Thyroid gland (tissue), 4 donors: ENCODE measurements at regions not wholly inside any gene's neighbourhood (a gene's known extent, or its start where the extent isn't known, plus 50 kb on each side); places are given as distances from the start of the nearest gene placed in this dataset.

Source experiments
- DNase-seq, 2 donors: peaks; one replicate each; pipeline ENCODE4 v3.0.0-alpha.2; 2019
- H3K27ac ChIP-seq, 3 donors: fragments of 200-600 bp; sonication (generic); 1 replicate in 2 of 3; 2 replicates in 1 of 3; pipeline ENCODE4 v1.5.1; 2016 to 2019; ENCODE audit warnings: mild to moderate bottlenecking in 1 of 3, moderate library complexity in 1 of 3
- H3K27me3 ChIP-seq: fragments of 200-600 bp; sonication (generic); one replicate; pipeline ENCODE4 v1.5.1; 2019
- H3K36me3 ChIP-seq, 2 donors: fragments of 200-600 bp; sonication (generic); one replicate each; pipeline ENCODE4 v1.5.1; 2016 to 2019
- H3K4me1 ChIP-seq, 2 donors: fragments of 200-600 bp; sonication (generic); one replicate each; pipeline ENCODE4 v1.5.1; 2017 to 2019
- H3K4me3 ChIP-seq, 3 donors: fragments of 200-600 bp; sonication (generic); replicated peaks in 1 of 3; 1 replicate in 2 of 3; 2 replicates in 1 of 3; pipeline ENCODE4 v1.5.1; 2016; ENCODE audit warnings: mild to moderate bottlenecking in 1 of 3
- H3K9me3 ChIP-seq: fragments of 200-600 bp; sonication (generic); one replicate; pipeline ENCODE4 v1.5.1; 2017
- CTCF ChIP-seq, 6 experiments: fragments of 200-600 bp in 3 of 6; fragments of 450-650 bp in 3 of 6; sonication (generic) in 3 of 6; IDR thresholded peaks; one replicate each; pipeline ENCODE4 v1.5.1; 2016 to 2019; ENCODE audit warnings: antibody characterized with exemption in 6 of 6, mild to moderate bottlenecking in 2 of 6, inconsistent platforms in 1 of 6, moderate library complexity in 1 of 6
- POLR2A ChIP-seq, 2 donors: fragments of 450-650 bp; IDR thresholded peaks; one replicate each; pipeline ENCODE4 v1.6.1; 2017; ENCODE audit warnings: antibody characterized with exemption in 2 of 2, mild to moderate bottlenecking in 2 of 2, moderate library complexity in 1 of 2
- WGBS, 2 donors: methylation state at CpG; one replicate each; pipeline ENCODE4 v1.1.5; 2017; 5-methylcytosine and 5-hydroxymethylcytosine counted together
- intact Hi-C: fragments of 100-400 bp; cut with DNase I; formaldehyde crosslinking; loops from one replicate; pipeline ENCODE4 v1.15.1; 2023

GRCh38 chr3:127480196-127480954 is 110.2 kb downstream of the TPRA1 start:
- no peak for DNase-seq
- H3K36me3 ChIP-seq: no peaks in the 10 kb centered on the region
- TF ChIP-seq CTCF (IDR thresholded peaks at IDR 0.05): no peak
- no peak for TF ChIP-seq POLR2A (IDR thresholded peaks at IDR 0.05)
- intact Hi-C loops: no loop called here
- no peak overlapping the region for H3K27ac ChIP-seq
- H3K27me3 ChIP-seq: no peaks in the 10 kb centered on the region
- H3K4me1 ChIP-seq: no peaks in the 10 kb centered on the region
- WGBS, 2 donors: 80 to 81% methylated on average over 7 to 8 of the region's 9 CpGs
- H3K4me3 ChIP-seq: no peak overlapping the region
- no peaks in the 10 kb centered on the region for H3K9me3 ChIP-seq

- Histone ChIP-seq H3K36me3 (no peaks in the 10 kb centered on the region), H3K4me3 (no peak overlapping the region), H3K27ac (no peak overlapping the region), H3K9me3 (no peaks in the 10 kb centered on the region), H3K4me1 (no peaks in the 10 kb centered on the region), H3K27me3 (no peaks in the 10 kb centered on the region)
- intact Hi-C loops: no loop called here
- TF ChIP-seq POLR2A (IDR thresholded peaks at IDR 0.05) (no peak), CTCF (IDR thresholded peaks at IDR 0.05) (no peak)
- no peak for DNase-seq
- 62 to 68% methylated on average over 12 of the region's 12 CpGs for WGBS, 2 donors
These were observed 111.1 kb downstream of the TPRA1 start for GRCh38 chr3:127479449-127479848.

GRCh38 chr3:127478922-127479321 is 111.6 kb downstream of the TPRA1 start:
- Histone ChIP-seq H3K27ac (no peak overlapping the region), H3K4me1 (no peaks in the 10 kb centered on the region), H3K4me3 (no peak overlapping the region), H3K36me3 (no peaks in the 10 kb centered on the region), H3K27me3 (no peaks in the 10 kb centered on the region), H3K9me3 (no peaks in the 10 kb centered on the region)
- 83 to 92% methylated on average over 7 of the region's 7 CpGs for WGBS, 2 donors
- TF ChIP-seq CTCF (IDR thresholded peaks at IDR 0.05) (no peak), POLR2A (IDR thresholded peaks at IDR 0.05) (no peak)
- intact Hi-C loops: no loop called here
- DNase-seq: no peak

GRCh38 chr3:127477396-127477795 is 113.1 kb downstream of the TPRA1 start:
- Histone ChIP-seq H3K9me3 (no peaks in the 10 kb centered on the region), H3K27ac (no peak overlapping the region), H3K4me3 (no peak overlapping the region), H3K36me3 (no peaks in the 10 kb centered on the region), H3K27me3 (no peaks in the 10 kb centered on the region), H3K4me1 (no peaks in the 10 kb centered on the region)
- DNase-seq: no peak
- intact Hi-C loops: no loop called here
- no peak for TF ChIP-seq POLR2A (IDR thresholded peaks at IDR 0.05)
- no peak for TF ChIP-seq CTCF (IDR thresholded peaks at IDR 0.05)
- 85 to 86% methylated on average over 8 of the region's 8 CpGs for WGBS, 2 donors

GRCh38 chr3:127476936-127477335 is 113.6 kb downstream of the TPRA1 start:
- Histone ChIP-seq H3K4me1 (no peaks in the 10 kb centered on the region), H3K36me3 (no peaks in the 10 kb centered on the region), H3K9me3 (no peaks in the 10 kb centered on the region), H3K27me3 (no peaks in the 10 kb centered on the region), H3K4me3 (no peak overlapping the region), H3K27ac (no peak overlapping the region)
- intact Hi-C loops: no loop called here
- WGBS, 2 donors: 87 to 89% methylated on average over 12 of the region's 12 CpGs
- DNase-seq: no peak
- TF ChIP-seq POLR2A (IDR thresholded peaks at IDR 0.05) (no peak), CTCF (IDR thresholded peaks at IDR 0.05) (no peak)
